Osteoblast (primary cell): ENCODE measurements at regions not wholly inside any gene's neighbourhood (a gene's known extent, or its start where the extent isn't known, plus 50 kb on each side); places are given as distances from the start of the nearest gene placed in this dataset.

Experiments
- DNase-seq: peaks from one replicate; pipeline ENCODE4 v3.0.0; 2011; ENCODE audit warnings: low spot score, mixed read lengths; ENCODE audit not compliant: insufficient read length; ENCODE audit errors: missing footprints
- H2AFZ ChIP-seq: 2 replicates; pipeline ENCODE4 v1.6.0; 2011; ENCODE audit warnings: mild to moderate bottlenecking, low read length
- H3K27ac ChIP-seq: 2 replicates; pipeline ENCODE4 v1.5.1; 2011; ENCODE audit warnings: mild to moderate bottlenecking, low read depth, low read length, moderate library complexity
- H3K27me3 ChIP-seq: 2 replicates; pipeline ENCODE4 v1.6.0; 2012; ENCODE audit warnings: mild to moderate bottlenecking, control low read depth, inconsistent platforms, low read length, moderate library complexity; ENCODE audit not compliant: insufficient read depth
- H3K36me3 ChIP-seq: 2 replicates; pipeline ENCODE4 v1.5.1; 2011; ENCODE audit warnings: mild to moderate bottlenecking, low read length, control low read depth, moderate library complexity; ENCODE audit not compliant: insufficient read depth
- H3K4me1 ChIP-seq: 2 replicates; pipeline ENCODE4 v1.5.1; 2011; ENCODE audit warnings: mild to moderate bottlenecking, low read length, control low read depth, moderate library complexity; ENCODE audit not compliant: insufficient read depth
- H3K4me2 ChIP-seq: 2 replicates; pipeline ENCODE4 v1.6.0; 2011; ENCODE audit warnings: mild to moderate bottlenecking, low read length; ENCODE audit not compliant: insufficient read depth
- H3K4me3 ChIP-seq: fragments of 200-600 bp; sonication (generic); 3 replicates; pipeline ENCODE4 v1.5.1; 2012; ENCODE audit warnings: mild to moderate bottlenecking, low read length, inconsistent platforms; ENCODE audit not compliant: insufficient read depth
- H3K79me2 ChIP-seq: 2 replicates; pipeline ENCODE4 v1.6.0; 2012; ENCODE audit warnings: mild to moderate bottlenecking, low read length, control low read depth, inconsistent platforms; ENCODE audit not compliant: insufficient read depth
- H3K9me3 ChIP-seq: 2 replicates; pipeline ENCODE4 v1.5.1; 2011; ENCODE audit warnings: low read depth, low read length, control low read depth
- H4K20me1 ChIP-seq: 2 replicates; pipeline ENCODE4 v1.6.0; 2012; ENCODE audit warnings: mild to moderate bottlenecking, low read length, control low read depth; ENCODE audit not compliant: insufficient read depth
- TF ChIP-seq, protein P1 (sequence below): IDR thresholded peaks from 2 replicates; pipeline ENCODE4 v1.5.1; 2011; ENCODE audit warnings: mild to moderate bottlenecking, low read depth, low read length, moderate library complexity; ENCODE audit errors: extremely low read depth

GRCh38 chr10:59055045-59055444 lies 121.4 kb upstream of the PHYHIPL start:
- no peak for DNase-seq
- Histone ChIP-seq H2AFZ (no peak overlapping the region), H4K20me1 (no peaks in the 10 kb centered on the region), H3K9me3 (no peaks in the 10 kb centered on the region), H3K27ac (no peak overlapping the region), H3K4me3 (no peak overlapping the region), H3K4me1 (no peaks in the 10 kb centered on the region), H3K27me3 (peaks cover 18% of the 10 kb centered on the region), H3K79me2 (no peaks in the 10 kb centered on the region), H3K36me3 (no peaks in the 10 kb centered on the region), H3K4me2 (no peak overlapping the region)
- TF ChIP-seq, protein P1, sequence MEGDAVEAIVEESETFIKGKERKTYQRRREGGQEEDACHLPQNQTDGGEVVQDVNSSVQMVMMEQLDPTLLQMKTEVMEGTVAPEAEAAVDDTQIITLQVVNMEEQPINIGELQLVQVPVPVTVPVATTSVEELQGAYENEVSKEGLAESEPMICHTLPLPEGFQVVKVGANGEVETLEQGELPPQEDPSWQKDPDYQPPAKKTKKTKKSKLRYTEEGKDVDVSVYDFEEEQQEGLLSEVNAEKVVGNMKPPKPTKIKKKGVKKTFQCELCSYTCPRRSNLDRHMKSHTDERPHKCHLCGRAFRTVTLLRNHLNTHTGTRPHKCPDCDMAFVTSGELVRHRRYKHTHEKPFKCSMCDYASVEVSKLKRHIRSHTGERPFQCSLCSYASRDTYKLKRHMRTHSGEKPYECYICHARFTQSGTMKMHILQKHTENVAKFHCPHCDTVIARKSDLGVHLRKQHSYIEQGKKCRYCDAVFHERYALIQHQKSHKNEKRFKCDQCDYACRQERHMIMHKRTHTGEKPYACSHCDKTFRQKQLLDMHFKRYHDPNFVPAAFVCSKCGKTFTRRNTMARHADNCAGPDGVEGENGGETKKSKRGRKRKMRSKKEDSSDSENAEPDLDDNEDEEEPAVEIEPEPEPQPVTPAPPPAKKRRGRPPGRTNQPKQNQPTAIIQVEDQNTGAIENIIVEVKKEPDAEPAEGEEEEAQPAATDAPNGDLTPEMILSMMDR: no peak

GRCh38 chr10:59057345-59057744 lies 119.1 kb upstream of the PHYHIPL start:
- H3K4me2 ChIP-seq: no peak overlapping the region
- H3K4me3 ChIP-seq: no peak overlapping the region
- no peaks in the 10 kb centered on the region for H3K36me3 ChIP-seq
- TF ChIP-seq, protein P1: no peak
- peaks cover 22% of the 10 kb centered on the region for H3K27me3 ChIP-seq
- H3K9me3 ChIP-seq: no peaks in the 10 kb centered on the region
- H3K27ac ChIP-seq: no peak overlapping the region
- H3K79me2 ChIP-seq: no peaks in the 10 kb centered on the region
- H3K4me1 ChIP-seq: no peaks in the 10 kb centered on the region
- H4K20me1 ChIP-seq: no peaks in the 10 kb centered on the region
- DNase-seq: no peak
- H2AFZ ChIP-seq: no peak overlapping the region

- H2AFZ ChIP-seq: no peak overlapping the region
- no peak overlapping the region for H3K27ac ChIP-seq
- TF ChIP-seq, protein P1: no peak
- no peaks in the 10 kb centered on the region for H3K9me3 ChIP-seq
- H3K4me1 ChIP-seq: no peaks in the 10 kb centered on the region
- no peak overlapping the region for H3K4me2 ChIP-seq
- no peaks in the 10 kb centered on the region for H3K36me3 ChIP-seq
- H3K4me3 ChIP-seq: no peak overlapping the region
- H3K27me3 ChIP-seq: peaks cover 34% of the 10 kb centered on the region
- no peaks in the 10 kb centered on the region for H3K79me2 ChIP-seq
- DNase-seq: no peak
- H4K20me1 ChIP-seq: no peaks in the 10 kb centered on the region
Measured at GRCh38 chr10:59060852-59061251, 115.6 kb upstream of the PHYHIPL start.

GRCh38 chr10:59063491-59063890 lies 113.0 kb upstream of the PHYHIPL start:
- H3K4me1 ChIP-seq: no peaks in the 10 kb centered on the region
- no peaks in the 10 kb centered on the region for H4K20me1 ChIP-seq
- no peak for DNase-seq
- H3K4me2 ChIP-seq: no peak overlapping the region
- peaks cover 28% of the 10 kb centered on the region for H3K27me3 ChIP-seq
- no peak overlapping the region for H3K27ac ChIP-seq
- H3K36me3 ChIP-seq: no peaks in the 10 kb centered on the region
- TF ChIP-seq, protein P1: no peak
- H3K4me3 ChIP-seq: no peak overlapping the region
- no peak overlapping the region for H2AFZ ChIP-seq
- H3K79me2 ChIP-seq: no peaks in the 10 kb centered on the region
- no peaks in the 10 kb centered on the region for H3K9me3 ChIP-seq
